ENCODE measurements at regions not wholly inside any gene's neighbourhood (a gene's known extent, or its start where the extent isn't known, plus 50 kb on each side); places are given as distances from the start of the nearest gene placed in this dataset.

- DNase-seq (ENCODE audit: extremely low spot score in 2 of 2): no peak
- no peak for TF ChIP-seq POLR2AphosphoS5 (IDR thresholded peaks at IDR 0.05; ENCODE audit: insufficient read depth in 1 of 2, low read depth in 1 of 2)
- TF ChIP-seq CTCF (IDR thresholded peaks at IDR 0.05): no peak
- TF ChIP-seq POLR2A (IDR thresholded peaks at IDR 0.05): no peak
- H3K27me3 ChIP-seq: no peaks in the 10 kb centered on the region
These were observed 263.0 kb upstream of the FBXL7 start for GRCh38 chr5:15236911-15237508.

GRCh38 chr5:15234911-15235310, 265.1 kb upstream of the FBXL7 start:
- H3K27me3 ChIP-seq: no peaks in the 10 kb centered on the region
- intact Hi-C loops (cut with DNase I): no loop called here
- no peak for DNase-seq (ENCODE audit: extremely low spot score in 2 of 2)
- no peaks in the 10 kb centered on the region for H3K36me3 ChIP-seq
- no peak for TF ChIP-seq POLR2A (IDR thresholded peaks at IDR 0.05)
- TF ChIP-seq POLR2AphosphoS5 (IDR thresholded peaks at IDR 0.05; ENCODE audit: insufficient read depth in 1 of 2, low read depth in 1 of 2): no peak
- TF ChIP-seq CTCF (IDR thresholded peaks at IDR 0.05): no peak
- peaks cover 7% of the 10 kb centered on the region for H3K4me1 ChIP-seq
- H3K27ac ChIP-seq: no peak overlapping the region
- H3K4me3 ChIP-seq: no peak overlapping the region
- H3K9me3 ChIP-seq: no peaks in the 10 kb centered on the region

More at GRCh38 chr5:15236911-15237508, 263.0 kb upstream of the FBXL7 start:
- no peak overlapping the region for H3K4me3 ChIP-seq
- no peaks in the 10 kb centered on the region for H3K36me3 ChIP-seq
- no peaks in the 10 kb centered on the region for H3K9me3 ChIP-seq
- peaks cover 7% of the 10 kb centered on the region for H3K4me1 ChIP-seq
- intact Hi-C loops (cut with DNase I): no loop called here
- H3K27ac ChIP-seq: no peak overlapping the region

- no peak for DNase-seq (ENCODE audit: extremely low spot score in 2 of 2)
- TF ChIP-seq POLR2AphosphoS5 (IDR thresholded peaks at IDR 0.05; ENCODE audit: insufficient read depth in 1 of 2, low read depth in 1 of 2): no peak
- TF ChIP-seq POLR2A (IDR thresholded peaks at IDR 0.05): no peak
- no peak for TF ChIP-seq CTCF (IDR thresholded peaks at IDR 0.05)
- no peak overlapping the region for H3K27ac ChIP-seq
- H3K4me3 ChIP-seq: no peak overlapping the region
- H3K4me1 ChIP-seq: peaks cover 7% of the 10 kb centered on the region
- H3K9me3 ChIP-seq: no peaks in the 10 kb centered on the region
- H3K27me3 ChIP-seq: no peaks in the 10 kb centered on the region
- H3K36me3 ChIP-seq: no peaks in the 10 kb centered on the region
- intact Hi-C loops (cut with DNase I): no loop called here
These were observed 265.6 kb upstream of the FBXL7 start for GRCh38 chr5:15234366-15234765.

GRCh38 chr5:15233566-15233965, 266.4 kb upstream of the FBXL7 start:
- Histone ChIP-seq H3K27me3 (no peaks in the 10 kb centered on the region), H3K36me3 (no peaks in the 10 kb centered on the region), H3K4me1 (peaks cover 7% of the 10 kb centered on the region), H3K9me3 (no peaks in the 10 kb centered on the region), H3K4me3 (no peak overlapping the region), H3K27ac (no peak overlapping the region)
- intact Hi-C loops (cut with DNase I): no loop called here
- TF ChIP-seq CTCF (IDR thresholded peaks at IDR 0.05): no peak
- TF ChIP-seq POLR2A (IDR thresholded peaks at IDR 0.05): no peak
- TF ChIP-seq POLR2AphosphoS5 (IDR thresholded peaks at IDR 0.05; ENCODE audit: insufficient read depth in 1 of 2, low read depth in 1 of 2): no peak
- DNase-seq (ENCODE audit: extremely low spot score in 2 of 2): no peak

- intact Hi-C loops (cut with DNase I): no loop called here
- no peak for TF ChIP-seq POLR2A (IDR thresholded peaks at IDR 0.05)
- TF ChIP-seq POLR2AphosphoS5 (IDR thresholded peaks at IDR 0.05; ENCODE audit: insufficient read depth in 1 of 2, low read depth in 1 of 2): no peak
- TF ChIP-seq CTCF (IDR thresholded peaks at IDR 0.05): no peak
These were observed 277.8 kb upstream of the FBXL7 start for GRCh38 chr5:15222156-15222555.

More at GRCh38 chr5:15222156-15222555, 277.8 kb upstream of the FBXL7 start:
- Histone ChIP-seq H3K27ac (no peak overlapping the region), H3K4me3 (no peak overlapping the region), H3K4me1 (no peaks in the 10 kb centered on the region), H3K27me3 (no peaks in the 10 kb centered on the region), H3K36me3 (no peaks in the 10 kb centered on the region), H3K9me3 (no peaks in the 10 kb centered on the region)
- DNase-seq (ENCODE audit: extremely low spot score in 2 of 2): no peak

All from vagina (tissue), 2 donors.